Erythroblast (primary cell): ENCODE measurements at regions not wholly inside any gene's neighbourhood (a gene's known extent, or its start where the extent isn't known, plus 50 kb on each side); places are given as distances from the start of the nearest gene placed in this dataset.
"Not testable (repeated sequence)": the region's sequence is repeated elsewhere in the genome, so short reads cannot be mapped to it uniquely, and the experiment has no call there.

Experiments used
- DNase-seq, 2 experiments: peaks; one replicate each; lab custom pipeline; 2025; lab: John Stamatoyannopoulos, UW
- GATA1 ChIP-seq: IDR thresholded peaks from 2 replicates; pipeline ENCODE4 v1.6.1; 2011; ENCODE audit warnings: low read depth, mild to moderate bottlenecking, control low read depth, low read length, moderate library complexity
- POLR2A ChIP-seq: IDR thresholded peaks from 2 replicates; pipeline ENCODE4 v1.6.1; 2011; ENCODE audit warnings: mild to moderate bottlenecking, low read length

DNA sequence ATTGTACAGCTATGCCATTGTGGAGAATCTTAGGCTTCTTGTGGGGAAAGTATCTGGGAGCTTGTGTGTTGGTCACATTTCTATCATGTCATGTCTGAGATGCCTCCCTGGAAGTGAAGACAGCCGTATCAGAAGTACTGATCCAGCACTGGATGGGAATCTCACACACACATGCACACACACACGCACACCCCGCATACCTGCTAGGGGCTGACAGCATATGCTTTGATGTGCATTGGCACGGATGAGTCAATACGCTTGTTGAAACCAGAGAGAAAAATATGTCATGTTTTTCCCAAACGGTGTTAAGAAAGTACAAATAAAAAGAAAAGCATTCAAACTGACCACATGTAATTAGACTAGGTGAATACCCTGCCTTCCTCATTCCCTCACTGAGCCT, 260.8 kb downstream of the KTN1 start:
- TF ChIP-seq POLR2A (no peak), GATA1 (no peak)
- no peak for DNase-seq

DNA sequence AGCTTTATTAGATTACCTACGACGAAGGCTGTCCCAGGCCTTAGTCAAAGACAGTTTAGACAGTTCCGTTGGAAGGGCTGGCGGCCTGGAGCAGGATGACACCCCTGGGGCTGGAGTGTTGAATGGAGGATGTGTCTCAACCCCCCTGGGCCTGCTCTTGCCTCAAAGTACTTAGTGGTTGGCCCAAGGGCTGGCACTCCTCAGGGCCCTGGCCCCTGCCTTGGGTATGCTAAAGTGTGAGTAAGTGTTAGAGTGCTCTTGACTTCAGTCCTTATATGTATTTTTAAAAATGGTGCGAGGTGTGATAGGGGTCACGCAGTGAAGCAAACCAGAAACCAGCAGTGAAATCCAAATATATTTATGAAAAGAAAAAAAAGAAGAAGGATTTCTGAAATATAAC, 261.6 kb downstream of the KTN1 start:
- TF ChIP-seq POLR2A (no peak), GATA1 (no peak)

DNA sequence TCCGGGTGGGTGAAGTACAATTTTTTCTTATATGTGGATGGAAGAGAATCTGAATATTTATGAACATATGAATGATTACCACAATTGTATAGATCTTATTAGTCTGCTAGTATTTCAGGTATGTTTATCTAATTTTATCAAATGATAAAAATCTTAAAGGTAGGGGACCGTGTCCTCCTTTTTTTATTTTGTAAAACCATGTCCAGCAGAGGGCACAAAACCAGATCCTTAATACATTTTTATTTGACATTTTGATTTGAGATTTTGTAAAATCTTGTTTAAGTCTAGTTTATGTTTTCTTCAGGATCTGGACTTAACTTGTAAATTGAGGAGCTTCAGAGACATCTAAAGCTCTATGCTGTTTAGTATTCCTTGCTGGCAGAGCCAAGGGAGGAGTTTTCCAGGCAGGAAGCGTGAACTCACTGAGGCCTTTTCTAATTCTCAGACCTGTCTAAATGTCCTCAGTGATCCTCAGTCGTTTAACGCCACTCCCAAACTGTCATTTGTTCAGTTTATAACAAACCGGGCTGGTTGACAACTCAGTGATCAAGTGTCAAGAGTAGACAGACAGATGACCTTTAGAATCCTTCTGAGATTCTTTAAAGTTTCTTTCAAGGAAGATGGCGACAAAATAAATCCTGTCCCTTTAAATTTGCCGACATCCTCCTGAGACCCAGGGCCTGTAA, 263.9 kb downstream of the KTN1 start:
- no peak for DNase-seq
- TF ChIP-seq POLR2A = no peak
- TF ChIP-seq GATA1 = no peak

More for the DNA sequence above, 261.6 kb downstream of the KTN1 start:
- no peak for DNase-seq

GRCh38 chr14:55845963-55846825, 266.2 kb downstream of the KTN1 start:
- TF ChIP-seq POLR2A (no peak), GATA1 (no peak)
- peak in 1 of 2 experiments; percentile 9 for DNase-seq

GRCh38 chr14:55846826-55847446, 266.9 kb downstream of the KTN1 start:
- no peak for TF ChIP-seq GATA1
- no peak for TF ChIP-seq POLR2A
- no peak for DNase-seq

- no peak for DNase-seq
- TF ChIP-seq GATA1 (no peak), POLR2A (no peak)
These were observed 267.8 kb downstream of the KTN1 start for GRCh38 chr14:55847766-55848165.

- TF ChIP-seq POLR2A (no peak), GATA1 (no peak)
These were observed 269.0 kb downstream of the KTN1 start for GRCh38 chr14:55848964-55849363.

DNA sequence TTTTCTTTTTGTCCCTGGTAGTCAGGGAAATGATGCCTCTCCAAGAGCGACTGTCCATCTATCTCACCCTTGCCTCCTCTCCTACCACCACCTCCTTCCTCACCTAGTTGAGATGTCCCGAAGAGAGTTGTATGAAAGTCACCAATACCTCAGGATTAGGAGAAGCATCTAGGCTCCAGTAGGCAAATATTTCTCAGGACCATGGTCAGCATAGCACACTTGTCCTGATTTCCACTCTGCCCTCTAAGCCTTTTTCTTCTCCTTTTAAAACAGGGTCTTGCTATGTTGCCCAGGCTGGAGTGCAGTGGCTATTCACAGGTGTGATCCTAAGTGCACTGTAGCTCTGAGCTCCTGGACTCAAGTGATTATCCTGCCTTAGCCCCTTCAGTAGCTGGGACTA, 268.4 kb upstream of the PELI2 start:
- no peak for DNase-seq
- TF ChIP-seq GATA1 = no peak
- TF ChIP-seq POLR2A = no peak

More at GRCh38 chr14:55848964-55849363, 269.0 kb downstream of the KTN1 start:
- no peak for DNase-seq

GRCh38 chr14:55850825-55851241, 267.4 kb upstream of the PELI2 start:
- no peak for DNase-seq
- TF ChIP-seq GATA1 (no peak), POLR2A (no peak)

DNA sequence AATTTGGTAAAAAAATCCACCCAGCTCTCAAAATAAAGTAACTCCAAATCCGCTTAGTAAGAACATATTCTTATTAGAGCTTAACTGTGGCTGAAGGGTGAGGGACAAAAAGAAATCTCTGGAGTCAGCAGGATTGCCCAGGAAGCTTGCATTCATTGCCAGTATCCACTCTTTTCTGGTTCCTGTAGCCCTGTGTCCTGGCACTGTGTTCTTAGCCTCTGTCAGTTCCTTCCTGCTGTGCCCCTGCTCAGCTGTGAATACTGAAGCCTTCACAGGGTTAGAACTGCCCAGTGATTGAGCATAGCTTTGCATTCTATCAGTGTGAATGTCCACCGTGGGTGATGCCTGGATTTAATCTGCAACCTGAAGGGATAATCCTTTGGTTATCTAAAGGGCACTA, 266.9 kb upstream of the PELI2 start:
- DNase-seq = no peak
- TF ChIP-seq GATA1 (no peak), POLR2A (no peak)

DNA sequence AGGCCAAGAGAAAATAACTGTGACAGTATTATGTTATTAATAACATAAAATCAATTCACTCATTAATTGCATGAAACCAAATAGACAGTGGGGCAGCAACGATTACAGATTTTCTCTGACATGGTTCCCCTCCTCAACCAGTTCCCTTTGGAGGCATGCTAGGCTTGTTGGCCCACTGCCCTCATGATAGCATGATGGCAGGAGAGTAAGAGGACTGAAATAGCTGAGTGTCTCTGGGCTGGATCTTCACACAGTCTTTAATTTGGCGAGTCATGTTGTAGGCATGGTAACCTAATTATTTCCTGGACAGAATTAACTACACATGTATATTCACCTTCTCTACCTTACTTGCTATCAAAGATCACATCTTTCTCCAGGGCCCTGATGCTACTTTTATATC, 266.2 kb upstream of the PELI2 start:
- no peak for TF ChIP-seq GATA1
- no peak for TF ChIP-seq POLR2A
- no peak for DNase-seq

GRCh38 chr14:55855751-55856150, 262.5 kb upstream of the PELI2 start:
- DNase-seq = no peak
- TF ChIP-seq GATA1 (no peak), POLR2A (no peak)

DNA sequence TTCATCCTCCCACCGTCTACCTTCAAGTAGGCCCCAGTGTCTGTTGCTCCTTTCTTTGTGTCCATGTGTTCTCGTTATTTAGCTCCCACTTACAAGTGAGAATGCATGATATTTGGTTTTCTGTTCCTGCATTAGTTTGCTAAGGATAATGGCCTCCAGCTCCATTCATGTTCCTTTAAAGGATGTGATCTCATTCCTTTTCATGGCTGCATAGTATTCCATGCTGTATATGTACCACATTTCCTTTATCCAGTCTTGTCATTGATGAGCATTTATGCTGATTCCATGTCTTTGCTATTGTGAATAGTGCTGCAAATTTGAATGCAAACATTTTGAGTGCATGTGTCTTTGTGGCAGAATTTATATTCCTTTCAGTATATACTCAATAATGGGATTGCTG, 259.6 kb upstream of the PELI2 start:
- TF ChIP-seq POLR2A (no peak), GATA1 (no peak)

GRCh38 chr14:55861561-55861960, 256.6 kb upstream of the PELI2 start:
- DNase-seq = not testable (repeated sequence)

More for the DNA sequence above, 259.6 kb upstream of the PELI2 start:
- DNase-seq = no peak

DNA sequence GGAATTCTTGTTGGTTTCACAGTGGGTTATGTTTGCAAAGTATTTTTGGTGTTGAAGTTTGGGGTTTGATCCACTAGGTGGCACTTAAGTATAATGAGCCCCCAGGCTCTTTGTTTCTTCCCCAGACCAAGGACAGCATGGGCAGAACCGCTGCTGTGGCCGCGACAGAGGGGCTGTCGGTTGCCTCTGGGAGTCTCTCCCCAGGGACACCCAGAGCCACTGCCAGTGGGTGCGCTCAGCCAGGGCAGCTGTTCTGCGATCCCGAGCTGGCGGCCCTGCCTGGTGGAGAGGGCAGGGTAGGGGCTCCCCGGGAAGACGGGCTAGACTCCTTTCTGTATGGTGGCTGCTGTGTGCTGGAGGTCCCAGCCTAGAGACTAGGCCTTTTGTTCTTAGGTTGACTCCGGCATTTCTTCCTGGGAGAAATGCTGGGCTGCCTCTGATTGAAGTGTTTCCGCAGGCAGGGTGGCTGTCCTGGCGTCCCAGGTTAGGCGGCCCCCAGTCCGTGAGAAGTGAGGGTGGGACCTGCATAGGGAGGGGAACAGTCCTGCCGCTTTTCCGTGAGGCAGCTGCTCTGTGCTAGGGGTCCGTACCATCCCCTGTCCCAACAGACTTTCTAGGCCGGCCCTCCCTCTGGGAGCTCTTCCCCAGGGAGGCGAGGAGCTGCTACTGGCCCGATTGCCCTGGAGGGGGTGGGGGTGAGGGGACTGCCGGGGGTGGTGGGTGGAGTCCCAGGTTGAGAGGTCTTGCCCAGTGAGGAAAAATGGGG, 253.1 kb upstream of the PELI2 start:
- TF ChIP-seq GATA1 (no peak), POLR2A (no peak)
- DNase-seq = peak; percentile 4 to 9
